GM21381 (cell line): ENCODE measurements at regions not wholly inside any gene's neighbourhood (a gene's known extent, or its start where the extent isn't known, plus 50 kb on each side); places are given as distances from the start of the nearest gene placed in this dataset.
"Not testable (repeated sequence)": the region's sequence is repeated elsewhere in the genome, so short reads cannot be mapped to it uniquely, and the experiment has no call there.

Experiments used
- ATAC-seq: cut with Tn5 transposase; IDR thresholded peaks from one replicate; pipeline ENCODE4 v1.9.1; 2021; ENCODE audit warnings: mild to moderate bottlenecking, moderate library complexity; ENCODE audit not compliant: unreplicated experiment

- ATAC-seq: not testable (repeated sequence)
These were observed 111.5 kb upstream of the IKBKE start for GRCh38 chr1:206358771-206359170.

GRCh38 chr1:206359377-206359776, 110.9 kb upstream of the IKBKE start:
- not testable (repeated sequence) for ATAC-seq

DNA sequence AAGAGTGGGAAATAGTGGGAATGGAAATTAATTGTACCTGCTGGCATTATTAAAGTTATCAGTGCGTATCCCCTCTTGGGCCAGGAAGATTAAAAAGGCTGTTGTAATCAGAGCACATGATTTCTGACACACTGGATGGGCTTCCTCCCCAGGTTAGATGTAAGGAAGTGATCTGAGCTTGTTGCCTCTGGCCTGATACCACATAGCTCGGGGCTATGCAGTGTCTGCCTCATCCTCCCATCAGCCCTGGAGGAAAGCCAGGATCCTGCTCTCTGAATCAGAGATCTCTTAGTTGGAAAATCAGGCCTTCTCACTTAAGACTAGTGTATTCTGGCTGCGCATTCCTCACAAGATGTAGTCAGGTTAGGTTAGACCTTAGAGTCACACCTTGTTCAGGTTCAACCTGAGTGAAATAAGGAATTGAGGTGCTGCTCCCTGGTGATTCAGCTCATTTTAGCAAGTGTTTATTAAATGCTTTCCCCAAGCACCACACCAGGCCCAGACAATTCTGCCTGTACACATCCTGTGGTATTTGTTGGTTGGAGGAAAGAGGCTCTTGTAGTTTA, 108.2 kb upstream of the IKBKE start:
- ATAC-seq: not testable (repeated sequence)

GRCh38 chr1:206362994-206363393, 107.3 kb upstream of the IKBKE start:
- not testable (repeated sequence) for ATAC-seq

- ATAC-seq: not testable (repeated sequence)
These were observed 105.0 kb upstream of the IKBKE start for GRCh38 chr1:206365271-206365670.

DNA sequence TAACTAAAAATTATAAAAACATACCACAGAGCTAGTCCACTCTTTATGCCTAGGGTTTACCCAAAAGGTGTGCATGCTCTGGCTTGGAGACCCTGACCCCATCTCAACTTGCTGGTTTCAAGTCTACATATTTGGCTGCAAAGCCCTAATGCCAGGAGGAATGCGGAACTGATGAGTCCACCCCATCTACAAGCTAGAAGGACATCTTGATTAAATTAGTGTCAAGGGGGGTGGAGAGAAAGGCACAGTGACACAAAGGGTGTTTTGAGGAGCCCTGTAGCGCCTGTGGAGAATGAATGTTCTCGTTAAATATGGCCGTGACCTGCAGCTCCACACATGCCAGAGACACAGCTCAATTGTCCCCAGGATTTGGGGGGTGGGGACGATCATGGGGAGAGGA, 104.1 kb upstream of the IKBKE start:
- ATAC-seq: not testable (repeated sequence)

DNA sequence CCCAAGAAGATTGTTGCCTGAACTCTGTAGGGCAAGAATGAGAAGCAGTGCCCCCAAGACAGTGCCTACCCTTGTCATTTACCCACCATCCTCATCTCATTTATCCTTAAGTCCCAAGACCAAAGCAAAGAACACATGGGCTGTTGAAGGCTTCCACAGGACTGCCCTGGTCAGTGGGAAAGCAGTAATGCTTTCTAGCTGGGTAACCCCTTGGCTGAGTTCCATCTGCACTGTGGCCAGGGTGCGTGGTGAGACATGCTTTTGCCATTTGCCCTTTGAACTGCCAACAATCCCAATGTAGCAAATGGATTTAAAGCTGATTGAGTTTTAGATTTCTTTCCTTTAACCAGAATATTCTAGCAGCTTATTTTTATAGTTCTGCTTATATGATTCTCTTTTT, 103.5 kb upstream of the IKBKE start:
- not testable (repeated sequence) for ATAC-seq

- not testable (repeated sequence) for ATAC-seq
These were observed 102.2 kb upstream of the IKBKE start for GRCh38 chr1:206367955-206368622.

DNA sequence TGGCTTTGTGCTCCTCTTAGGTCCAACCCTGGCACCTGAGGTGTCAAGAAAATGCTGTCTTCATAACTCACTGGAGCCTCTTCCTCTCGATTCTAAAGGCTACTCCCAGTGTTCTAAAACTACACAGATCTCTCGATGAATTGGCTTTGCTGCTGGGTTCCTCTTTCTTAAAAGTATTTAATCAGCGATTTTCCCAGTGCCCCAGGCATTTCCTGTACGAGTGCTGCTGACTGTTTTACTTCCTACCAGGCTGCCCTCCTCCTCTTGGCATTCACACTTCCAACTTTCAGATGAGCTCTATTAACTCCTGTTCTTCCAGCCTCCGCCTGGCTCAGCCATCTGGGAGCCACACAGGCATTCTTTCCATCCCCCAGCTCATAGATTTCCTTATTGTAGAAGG, 95.6 kb upstream of the IKBKE start:
- ATAC-seq: not testable (repeated sequence)

DNA sequence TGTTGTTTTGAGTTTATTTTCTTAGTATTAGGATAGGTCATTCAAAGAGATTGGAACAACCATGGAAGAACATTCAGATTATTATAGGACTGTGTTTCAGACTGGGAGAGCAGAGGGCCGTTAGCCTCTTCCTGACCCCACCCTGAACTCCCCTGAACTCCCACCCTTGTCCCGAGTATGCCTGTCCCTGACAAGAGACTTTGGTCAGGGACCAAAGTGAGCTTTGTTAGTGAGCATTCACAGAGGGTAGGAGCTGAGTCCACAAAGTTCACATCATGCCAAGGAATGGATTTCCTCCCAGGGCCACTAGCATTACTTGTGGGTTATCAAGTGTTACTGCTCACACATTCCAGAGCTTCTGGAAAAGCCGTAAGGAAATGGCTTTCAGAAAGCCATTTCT, 94.7 kb upstream of the IKBKE start:
- not testable (repeated sequence) for ATAC-seq

GRCh38 chr1:206378506-206378905, 91.8 kb upstream of the IKBKE start:
- ATAC-seq: not testable (repeated sequence)

- ATAC-seq: not testable (repeated sequence)
These were observed 91.0 kb upstream of the IKBKE start for GRCh38 chr1:206379245-206379644.

DNA sequence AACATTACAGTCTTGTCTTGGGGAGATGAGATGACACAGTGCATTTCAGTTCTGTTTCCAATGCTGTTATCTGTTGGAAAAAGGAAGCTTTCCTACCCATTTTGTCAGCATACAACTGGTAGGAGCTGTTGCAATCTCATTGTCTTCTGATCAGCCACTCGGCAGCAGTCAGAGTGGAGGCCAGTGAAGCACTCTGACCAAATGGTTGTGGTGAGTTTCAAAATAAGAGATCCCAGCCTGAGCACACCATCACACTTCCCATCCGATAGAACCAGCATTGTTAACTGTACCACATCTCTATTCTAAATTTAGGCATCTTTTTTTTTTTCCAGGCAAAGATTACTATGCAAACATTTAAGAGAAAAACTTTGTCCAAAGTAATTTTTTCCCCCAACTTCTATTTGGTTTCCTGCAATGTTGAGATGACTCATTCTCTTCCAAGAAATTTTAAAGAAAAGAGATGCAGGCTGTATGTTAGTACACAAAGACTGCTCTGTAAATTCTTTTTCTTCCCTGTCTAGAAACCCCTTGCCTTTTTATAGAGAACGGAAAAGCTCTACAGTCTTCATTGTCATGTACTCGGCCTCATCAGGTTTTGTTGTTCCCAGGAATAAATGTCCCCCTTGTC, 90.0 kb upstream of the IKBKE start:
- ATAC-seq: not testable (repeated sequence)

- ATAC-seq: not testable (repeated sequence)
These were observed 89.3 kb upstream of the IKBKE start for GRCh38 chr1:206380791-206381610.

- ATAC-seq: not testable (repeated sequence)
These were observed 86.1 kb upstream of the IKBKE start for GRCh38 chr1:206384029-206384807.

DNA sequence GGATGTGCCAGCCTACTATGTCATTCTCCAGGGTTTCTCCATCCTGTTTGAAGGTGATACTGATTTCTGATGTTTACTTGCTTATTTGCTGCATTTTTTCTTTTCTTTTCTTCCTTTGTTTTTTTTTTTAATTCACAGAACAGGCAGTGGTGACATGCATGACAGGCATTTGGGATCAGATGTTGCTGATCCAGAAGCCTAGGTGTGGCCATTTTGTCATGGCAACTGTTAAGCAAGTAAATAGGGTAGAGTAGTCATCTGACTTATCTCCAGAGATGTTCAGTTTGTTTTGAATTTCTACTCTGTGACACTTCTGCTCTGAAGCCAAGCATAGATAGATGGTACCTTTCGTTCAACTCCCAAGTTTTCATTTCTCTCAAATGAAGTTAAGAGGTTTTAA, 85.4 kb upstream of the IKBKE start:
- not testable (repeated sequence) for ATAC-seq

DNA sequence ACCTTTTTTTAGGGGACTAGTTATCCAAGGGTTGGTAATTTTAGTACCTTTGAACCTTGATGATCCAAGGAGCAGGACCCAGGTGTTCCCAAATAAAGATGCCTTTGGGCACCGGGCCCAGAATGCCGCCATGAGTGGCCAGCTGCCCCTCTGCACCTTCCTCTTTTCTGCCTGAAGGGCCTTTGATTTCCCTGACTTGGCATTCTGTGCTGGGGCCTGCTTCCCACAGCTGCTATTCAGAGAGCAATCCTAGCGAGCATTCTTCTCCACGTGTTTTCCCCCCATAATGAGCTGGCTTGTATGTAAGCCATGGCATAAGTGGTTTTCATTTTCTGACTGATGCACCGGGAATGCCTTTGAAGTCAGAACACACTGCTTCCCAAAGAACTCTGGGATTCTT, 82.6 kb upstream of the IKBKE start:
- ATAC-seq: not testable (repeated sequence)

DNA sequence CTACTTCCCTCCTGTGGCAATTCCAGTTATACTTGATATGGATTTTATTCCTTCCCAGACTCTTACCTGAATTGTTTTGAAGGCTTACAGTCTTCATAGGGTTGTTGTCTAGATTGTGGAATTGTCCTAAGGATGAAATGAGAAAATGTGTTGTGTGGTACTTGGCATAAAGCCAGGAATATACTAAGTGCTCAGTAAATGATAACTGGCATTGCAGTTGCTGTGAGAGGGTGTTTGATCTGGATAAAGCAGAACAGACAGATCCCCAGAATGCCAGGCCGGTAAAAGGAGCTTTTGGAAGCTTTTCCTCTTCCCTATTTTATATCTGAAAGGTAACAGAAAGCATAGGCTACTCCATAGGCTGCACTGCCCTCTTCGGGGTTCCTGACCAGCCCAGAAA, 78.4 kb upstream of the IKBKE start:
- ATAC-seq: not testable (repeated sequence)

DNA sequence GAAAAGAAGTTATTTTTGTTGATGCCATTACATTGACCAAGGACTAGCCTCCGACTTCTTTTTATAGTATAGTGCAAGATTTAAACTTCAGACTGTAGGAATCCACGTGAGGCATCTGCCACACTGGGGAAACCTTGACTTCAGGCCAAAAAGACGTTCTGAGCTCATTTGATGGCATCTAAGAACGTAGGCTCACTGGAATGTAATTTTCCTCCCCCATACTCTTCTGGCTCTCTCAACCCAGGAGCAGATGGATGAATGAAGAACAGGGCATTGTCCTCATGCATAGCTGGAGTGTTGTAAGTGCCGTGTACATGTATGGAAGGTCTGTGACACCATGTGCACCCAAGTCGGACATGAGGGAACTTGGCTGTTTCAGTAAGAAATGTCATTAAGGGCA, 72.8 kb upstream of the IKBKE start:
- ATAC-seq: not testable (repeated sequence)

DNA sequence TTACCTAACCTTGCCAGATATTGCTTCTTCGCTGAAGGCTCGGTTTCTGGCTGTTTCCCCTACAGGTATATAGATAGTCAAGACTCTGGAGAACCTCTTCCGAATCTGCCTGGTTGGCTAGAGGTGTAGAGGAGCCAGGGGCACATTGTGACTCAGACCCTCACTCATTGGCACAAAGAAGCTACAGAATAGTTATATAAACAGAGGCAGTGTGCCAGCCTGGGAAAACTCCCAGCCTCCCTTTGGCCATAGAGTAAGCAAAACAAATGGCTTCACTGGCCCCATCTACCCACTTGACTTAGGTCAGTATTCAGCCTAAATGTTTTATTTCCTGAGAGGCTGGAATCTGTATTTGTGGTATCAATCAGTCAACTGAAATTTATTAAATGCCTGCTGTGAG, 72.0 kb upstream of the IKBKE start:
- not testable (repeated sequence) for ATAC-seq
